NCI-H187 (cell line): ENCODE measurements at regions not wholly inside any gene's neighbourhood (a gene's known extent, or its start where the extent isn't known, plus 50 kb on each side); places are given as distances from the start of the nearest gene placed in this dataset.

Source experiments
- DNase-seq, 2 experiments: peaks; one replicate each; lab custom pipeline; 2025; lab: John Stamatoyannopoulos, UW

DNA sequence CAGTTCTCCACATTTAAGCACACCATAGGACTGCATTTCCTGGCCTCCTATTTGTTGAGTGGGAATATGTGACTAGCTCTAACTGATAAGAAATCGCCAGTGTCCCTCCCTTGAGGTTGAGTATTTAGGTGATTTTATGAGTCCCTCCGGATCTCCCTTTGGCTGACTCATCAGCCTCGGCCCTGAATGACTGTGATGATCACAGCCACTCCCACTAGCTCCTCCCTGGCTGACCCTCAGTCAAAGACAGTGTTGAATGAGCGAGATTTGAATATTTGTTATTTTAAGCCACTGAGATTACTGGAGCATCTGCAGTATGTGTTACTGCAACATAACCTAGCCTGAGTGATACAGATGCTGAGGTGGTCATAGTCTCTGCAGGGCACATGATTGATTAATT, 515.3 kb downstream of the EPHB1 start:
- no peak for DNase-seq

DNA sequence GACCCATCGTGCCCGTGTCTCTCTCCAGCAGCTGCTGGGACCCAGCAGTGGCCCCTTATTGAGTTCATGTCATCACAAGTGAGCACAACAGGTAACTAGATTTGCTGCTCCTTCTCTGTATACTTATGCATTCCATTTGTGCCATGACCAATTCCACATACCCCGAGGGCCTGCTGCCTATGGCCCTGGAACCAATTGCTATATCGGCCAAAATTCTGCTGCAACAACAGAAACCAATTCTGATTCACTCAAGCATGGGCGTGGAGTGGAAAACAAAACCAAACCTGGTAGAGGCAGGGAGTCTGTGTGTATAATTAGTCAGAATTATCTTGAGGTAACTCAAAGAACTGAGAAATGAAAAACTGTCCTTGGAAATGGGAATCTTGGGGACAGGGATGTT, 516.6 kb downstream of the EPHB1 start:
- no peak for DNase-seq

- DNase-seq = no peak
These were observed 519.2 kb downstream of the EPHB1 start for GRCh38 chr3:135314237-135314636.

DNA sequence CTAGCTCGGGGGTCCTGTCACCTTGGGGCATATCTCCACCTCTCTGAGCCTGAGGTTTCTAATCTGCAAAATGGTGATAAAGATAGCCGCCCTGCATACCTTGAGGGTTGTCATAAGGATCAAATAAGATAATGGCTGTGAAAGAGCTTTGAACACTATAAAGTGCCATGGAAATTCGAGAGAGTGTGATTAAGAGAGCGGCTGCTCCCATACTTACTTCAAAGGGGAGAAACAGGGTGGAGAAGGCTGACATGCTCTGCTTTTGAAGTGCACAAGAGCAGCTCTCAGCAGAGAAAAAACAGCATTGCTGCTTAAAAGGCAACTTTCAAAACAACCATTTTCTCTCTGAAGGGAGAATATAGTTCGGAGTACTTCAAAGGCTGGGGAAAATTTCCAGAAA, 529.2 kb downstream of the EPHB1 start:
- DNase-seq = no peak

DNA sequence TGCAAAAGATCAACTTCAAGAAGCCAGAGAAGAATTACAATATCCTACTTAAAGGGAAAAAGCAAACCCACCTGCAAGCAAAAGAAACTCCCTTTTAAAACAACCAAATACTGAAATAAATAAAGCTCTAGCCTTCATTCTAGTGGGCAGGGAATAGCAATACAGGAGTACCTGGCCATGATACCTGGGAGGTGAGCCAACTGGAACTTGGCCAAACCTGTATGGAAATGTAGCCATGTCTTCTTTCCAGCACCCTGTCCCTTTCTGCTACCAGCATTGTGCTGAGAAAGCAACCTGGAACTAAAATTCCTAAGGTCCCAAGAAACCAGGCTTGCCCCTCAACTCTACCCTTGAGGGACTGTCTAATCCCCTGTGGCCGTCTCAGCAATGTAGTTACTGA, 530.0 kb downstream of the EPHB1 start:
- DNase-seq = no peak

- no peak for DNase-seq
These were observed 530.7 kb downstream of the EPHB1 start for GRCh38 chr3:135325726-135326235.

DNA sequence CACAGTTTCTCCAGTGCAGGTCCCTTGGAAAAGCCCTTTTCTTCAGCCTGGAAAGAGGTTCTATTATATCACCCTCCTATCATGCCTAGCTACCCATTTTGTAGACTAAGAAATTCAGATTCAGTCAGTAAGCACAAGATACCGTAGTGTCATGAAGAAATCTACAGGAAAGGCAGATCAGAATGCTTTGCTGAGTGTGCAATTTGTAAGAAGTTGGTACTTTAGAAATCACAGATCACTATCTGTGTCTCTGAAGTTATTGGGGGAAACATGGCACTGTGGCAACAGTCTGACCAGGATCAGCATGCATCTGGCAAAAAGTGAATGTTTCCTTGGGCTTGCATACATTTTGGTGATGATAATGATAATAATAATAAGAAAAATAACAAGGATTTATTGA, 531.8 kb downstream of the EPHB1 start:
- DNase-seq = no peak

GRCh38 chr3:135328036-135328435, 533.0 kb downstream of the EPHB1 start:
- DNase-seq = no peak

DNA sequence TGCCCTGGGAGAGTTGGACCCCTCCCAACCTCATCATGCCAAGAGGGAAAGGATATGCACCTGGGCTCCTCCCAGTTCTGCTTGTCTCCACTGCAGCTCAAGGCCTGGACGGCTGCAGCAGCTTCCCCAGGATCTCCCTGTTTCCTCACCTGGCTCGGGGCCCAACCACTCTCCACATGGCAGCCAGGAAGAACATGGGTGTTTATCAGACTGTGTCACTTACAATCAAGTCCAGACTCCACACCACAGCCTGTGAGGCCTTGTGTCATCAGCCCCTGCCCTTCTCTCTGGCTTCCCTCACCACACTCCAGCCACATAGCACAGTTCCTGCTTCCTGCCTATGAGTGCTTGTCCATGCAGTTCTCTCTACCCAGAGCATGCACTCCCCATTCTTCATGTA, 534.4 kb downstream of the EPHB1 start:
- DNase-seq = no peak

DNA sequence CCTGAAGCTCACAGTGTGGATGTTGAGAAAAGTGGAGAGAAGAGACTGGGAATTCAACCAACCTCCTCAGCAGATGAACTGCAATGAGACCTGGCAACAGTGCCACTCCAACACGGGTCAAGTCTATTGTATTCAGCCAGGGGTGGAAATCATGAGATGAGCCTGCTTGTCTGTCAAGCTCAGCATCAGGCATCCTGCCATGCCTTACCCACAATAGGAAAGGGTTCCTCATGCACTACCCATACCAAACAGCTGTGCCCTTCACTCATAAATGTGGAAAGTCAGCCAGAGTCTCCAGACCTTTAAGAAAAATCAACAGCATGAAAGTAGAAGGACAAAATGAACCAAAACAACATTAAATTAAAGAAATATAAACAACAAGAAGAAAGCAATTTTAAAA, 542.1 kb downstream of the EPHB1 start:
- DNase-seq = no peak

DNA sequence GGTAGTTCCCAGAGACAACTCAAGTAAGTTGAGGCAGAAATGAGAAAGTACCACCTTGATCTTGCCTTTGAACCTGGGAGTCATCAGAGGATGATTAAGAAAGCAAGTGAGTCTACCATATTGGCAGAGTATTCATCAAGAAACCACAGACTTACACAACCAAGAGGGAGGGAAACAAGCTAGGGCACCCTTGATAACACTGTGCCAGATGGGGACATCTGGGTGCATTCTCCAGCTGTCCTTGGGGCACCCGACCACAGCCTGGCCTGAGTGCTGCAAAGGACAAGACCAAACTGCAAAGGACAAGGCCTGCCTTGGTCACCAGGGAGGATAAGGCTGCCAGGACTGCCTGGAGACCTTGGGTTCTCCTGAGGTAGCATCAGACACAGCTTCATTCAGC, 553.6 kb downstream of the EPHB1 start:
- no peak for DNase-seq

- DNase-seq = no peak
These were observed 554.3 kb downstream of the EPHB1 start for GRCh38 chr3:135349254-135349948.

DNA sequence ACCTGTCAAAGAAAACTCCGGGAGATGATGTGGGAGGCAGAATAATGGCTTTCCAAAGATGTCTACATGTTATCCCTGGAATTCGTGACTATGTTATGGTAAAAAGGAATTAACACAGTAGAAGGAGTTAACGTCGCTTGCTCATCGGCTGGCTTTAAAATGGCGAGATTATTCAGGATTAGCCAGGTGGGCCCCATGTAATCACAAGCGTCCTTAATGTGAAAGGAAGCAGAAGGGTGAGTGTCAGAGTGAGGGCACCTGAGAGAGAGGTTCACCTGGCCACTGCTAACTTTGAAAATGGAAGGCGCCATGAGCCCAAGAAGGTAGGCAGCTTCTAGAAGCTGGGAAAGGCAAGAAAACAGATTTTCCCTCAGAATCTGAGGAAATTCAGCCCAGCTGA, 557.2 kb downstream of the EPHB1 start:
- no peak for DNase-seq

GRCh38 chr3:135362889-135363288, 567.8 kb downstream of the EPHB1 start:
- DNase-seq = no peak

- no peak for DNase-seq
These were observed 569.6 kb downstream of the EPHB1 start for GRCh38 chr3:135364676-135365075.

DNA sequence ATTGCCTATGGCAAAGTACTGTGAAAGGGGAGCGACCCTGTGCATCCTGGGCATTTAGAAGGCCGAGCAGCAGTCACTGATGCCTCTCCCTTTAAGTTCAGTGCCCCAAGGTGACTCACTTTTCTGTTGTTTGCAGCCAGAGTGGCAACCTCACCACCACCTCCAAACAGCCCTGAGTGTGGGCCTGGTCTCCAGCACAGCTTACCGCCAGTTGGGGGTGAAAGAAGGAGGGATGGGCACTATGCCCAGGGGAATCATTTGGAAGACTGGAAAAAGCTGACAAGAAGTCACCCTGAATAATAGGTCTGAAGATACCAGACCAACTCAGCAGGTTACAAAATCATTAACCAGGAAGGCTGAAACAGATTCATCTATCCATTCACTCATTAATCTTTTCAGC, 571.8 kb downstream of the EPHB1 start:
- no peak for DNase-seq

- DNase-seq = no peak
These were observed 573.3 kb downstream of the EPHB1 start for GRCh38 chr3:135368316-135368715.

GRCh38 chr3:135368781-135369180, 573.7 kb downstream of the EPHB1 start:
- DNase-seq = no peak

DNA sequence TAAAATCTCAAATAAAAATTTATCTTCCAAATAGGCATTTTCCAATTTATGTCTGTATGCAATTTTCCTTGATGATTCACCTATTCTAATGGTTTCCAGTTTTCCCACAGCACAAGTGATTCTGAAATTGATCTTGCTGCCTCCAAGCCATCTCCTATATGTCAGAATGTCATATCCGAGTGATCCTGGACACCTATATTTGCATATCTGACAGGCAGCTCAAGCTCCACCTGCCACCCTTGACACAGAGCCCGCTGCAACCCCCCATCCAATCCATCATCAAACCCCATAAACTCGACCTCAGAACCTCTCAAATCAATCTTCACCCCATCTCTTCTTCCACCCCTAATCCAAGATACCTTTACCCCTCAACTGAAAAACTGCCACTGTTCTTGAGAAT, 579.5 kb downstream of the EPHB1 start:
- no peak for DNase-seq

DNA sequence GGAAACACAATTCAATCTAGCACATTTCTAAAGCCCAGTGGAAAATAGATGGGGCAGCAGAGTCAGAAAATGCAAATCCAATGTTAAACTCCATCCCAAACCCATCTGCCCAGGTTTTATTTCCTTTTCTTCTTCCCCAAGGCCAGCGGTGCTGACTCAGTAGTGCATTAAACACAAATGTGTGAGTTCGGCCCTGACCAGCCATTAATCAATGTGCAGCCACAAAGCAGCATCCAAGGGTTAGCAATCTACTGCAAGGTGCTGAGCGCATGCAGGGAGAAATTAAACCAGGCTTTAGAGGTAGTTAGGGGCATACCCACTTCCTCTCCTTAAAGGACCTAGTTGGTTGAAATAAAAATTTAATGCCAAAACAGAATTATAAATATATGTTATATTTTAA, 583.3 kb upstream of the PPP2R3A start:
- no peak for DNase-seq

- DNase-seq = no peak
These were observed 582.9 kb upstream of the PPP2R3A start for GRCh38 chr3:135382621-135383020.

DNA sequence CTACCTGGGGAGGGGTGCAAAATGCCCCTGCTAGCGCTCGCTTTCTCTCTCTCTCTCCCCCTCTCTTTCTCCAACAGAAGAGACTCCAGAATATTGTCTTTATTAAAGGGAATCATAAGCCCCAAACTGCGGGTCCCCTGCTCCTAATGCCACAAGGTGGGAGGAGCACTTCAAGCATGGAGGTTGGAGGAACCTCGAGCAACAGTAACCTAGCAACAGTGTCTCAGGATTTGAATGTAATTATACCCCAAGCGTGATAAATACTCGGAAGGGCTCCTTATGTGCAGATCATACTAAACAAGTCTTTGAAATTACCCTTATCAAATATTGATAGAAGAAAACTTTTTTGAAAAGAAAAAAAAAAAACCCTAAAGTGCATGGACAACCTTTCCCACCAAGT, 582.2 kb upstream of the PPP2R3A start:
- DNase-seq = no peak

- no peak for DNase-seq
These were observed 573.4 kb upstream of the PPP2R3A start for GRCh38 chr3:135392151-135392550.

GRCh38 chr3:135393159-135393558, 572.4 kb upstream of the PPP2R3A start:
- DNase-seq = no peak
